ENCODE measurements at regions not wholly inside any gene's neighbourhood (a gene's known extent, or its start where the extent isn't known, plus 50 kb on each side); places are given as distances from the start of the nearest gene placed in this dataset.

DNA sequence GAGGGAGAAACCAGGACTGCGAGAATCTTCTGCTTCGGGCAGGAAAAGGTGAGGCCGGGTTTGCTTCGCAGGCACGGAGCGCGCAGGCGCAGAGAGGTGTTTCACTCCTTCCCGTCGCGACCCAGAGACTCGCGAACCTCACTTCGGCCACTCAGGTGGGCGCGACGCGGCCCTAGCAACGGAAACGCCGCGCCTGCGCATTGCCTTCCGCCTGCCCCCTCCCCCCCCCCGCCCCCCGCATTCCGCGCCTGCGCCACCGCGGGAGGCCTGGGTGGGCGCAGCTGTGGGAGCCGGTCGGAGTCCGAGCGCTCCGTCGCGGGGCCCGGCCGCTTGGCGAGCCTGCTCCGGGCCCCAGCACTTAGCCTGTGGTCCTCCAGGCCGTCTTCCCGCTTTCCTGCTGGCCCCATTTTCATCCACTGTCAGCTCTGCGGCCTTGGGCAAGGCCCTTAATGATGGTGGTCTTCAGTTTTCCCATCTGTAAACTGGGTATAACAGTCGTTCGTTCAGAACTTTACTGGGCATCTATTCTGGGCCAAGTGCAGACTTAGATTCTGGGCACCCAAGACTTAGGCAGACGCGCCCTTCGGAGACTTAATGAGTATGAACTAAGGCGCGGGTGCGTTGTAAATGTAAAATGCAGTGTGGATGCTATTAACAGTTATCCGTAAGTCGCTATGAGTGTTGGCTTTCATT lies 62.1 kb upstream of the ACKR3 start:
- H3K4me3 Mint-ChIP-seq, result peak overlapping the region; percentile 80
- DNase-seq (ENCODE audit: low spot score in 2 of 2, unreplicated experiment in 2 of 2), result peak; percentile 80 to 87

DNA sequence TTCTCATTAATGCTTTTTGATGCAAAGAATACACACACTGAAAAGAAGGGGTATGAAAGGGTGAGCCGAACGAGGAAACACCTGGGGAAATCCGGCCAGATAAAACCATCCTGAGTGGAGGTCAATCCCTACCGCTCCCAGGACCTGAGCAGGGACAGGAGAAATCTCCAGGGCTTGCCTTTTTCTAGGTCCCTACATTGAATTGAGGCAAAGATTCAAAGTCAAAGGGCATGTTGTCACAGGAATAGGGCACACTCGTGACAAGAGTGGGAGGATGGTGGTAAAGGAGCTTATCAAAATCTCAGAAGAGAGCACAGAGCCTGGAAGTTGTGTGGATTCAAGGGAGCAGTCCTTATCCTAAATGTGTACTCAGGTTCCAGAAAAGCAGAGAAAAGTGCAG lies 61.2 kb upstream of the ACKR3 start:
- H3K27ac Mint-ChIP-seq, result peak overlapping the region; percentile 61
- peak overlapping the region; percentile 39 for H3K4me3 Mint-ChIP-seq
- DNase-seq (ENCODE audit: low spot score in 2 of 2, unreplicated experiment in 2 of 2), result no peak
- peaks cover 34% of the 10 kb centered on the region for H3K4me1 Mint-ChIP-seq
- peaks cover 12% of the 10 kb centered on the region for H3K36me3 Mint-ChIP-seq
- TF ChIP-seq, protein P1, sequence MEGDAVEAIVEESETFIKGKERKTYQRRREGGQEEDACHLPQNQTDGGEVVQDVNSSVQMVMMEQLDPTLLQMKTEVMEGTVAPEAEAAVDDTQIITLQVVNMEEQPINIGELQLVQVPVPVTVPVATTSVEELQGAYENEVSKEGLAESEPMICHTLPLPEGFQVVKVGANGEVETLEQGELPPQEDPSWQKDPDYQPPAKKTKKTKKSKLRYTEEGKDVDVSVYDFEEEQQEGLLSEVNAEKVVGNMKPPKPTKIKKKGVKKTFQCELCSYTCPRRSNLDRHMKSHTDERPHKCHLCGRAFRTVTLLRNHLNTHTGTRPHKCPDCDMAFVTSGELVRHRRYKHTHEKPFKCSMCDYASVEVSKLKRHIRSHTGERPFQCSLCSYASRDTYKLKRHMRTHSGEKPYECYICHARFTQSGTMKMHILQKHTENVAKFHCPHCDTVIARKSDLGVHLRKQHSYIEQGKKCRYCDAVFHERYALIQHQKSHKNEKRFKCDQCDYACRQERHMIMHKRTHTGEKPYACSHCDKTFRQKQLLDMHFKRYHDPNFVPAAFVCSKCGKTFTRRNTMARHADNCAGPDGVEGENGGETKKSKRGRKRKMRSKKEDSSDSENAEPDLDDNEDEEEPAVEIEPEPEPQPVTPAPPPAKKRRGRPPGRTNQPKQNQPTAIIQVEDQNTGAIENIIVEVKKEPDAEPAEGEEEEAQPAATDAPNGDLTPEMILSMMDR (IDR thresholded peaks at IDR 0.05; ENCODE audit: unreplicated experiment), result no peak
- no peaks in the 10 kb centered on the region for H3K9me3 Mint-ChIP-seq
- no peaks in the 10 kb centered on the region for H3K27me3 Mint-ChIP-seq (ENCODE audit: low read depth)

More for the DNA sequence above, 62.1 kb upstream of the ACKR3 start:
- no peaks in the 10 kb centered on the region for H3K27me3 Mint-ChIP-seq (ENCODE audit: low read depth)
- H3K4me1 Mint-ChIP-seq, result peaks cover 34% of the 10 kb centered on the region
- peaks cover 12% of the 10 kb centered on the region for H3K36me3 Mint-ChIP-seq
- TF ChIP-seq, protein P1 (IDR thresholded peaks at IDR 0.05; ENCODE audit: unreplicated experiment), result no peak
- no peaks in the 10 kb centered on the region for H3K9me3 Mint-ChIP-seq
- peak overlapping the region; percentile 70 for H3K27ac Mint-ChIP-seq

DNA sequence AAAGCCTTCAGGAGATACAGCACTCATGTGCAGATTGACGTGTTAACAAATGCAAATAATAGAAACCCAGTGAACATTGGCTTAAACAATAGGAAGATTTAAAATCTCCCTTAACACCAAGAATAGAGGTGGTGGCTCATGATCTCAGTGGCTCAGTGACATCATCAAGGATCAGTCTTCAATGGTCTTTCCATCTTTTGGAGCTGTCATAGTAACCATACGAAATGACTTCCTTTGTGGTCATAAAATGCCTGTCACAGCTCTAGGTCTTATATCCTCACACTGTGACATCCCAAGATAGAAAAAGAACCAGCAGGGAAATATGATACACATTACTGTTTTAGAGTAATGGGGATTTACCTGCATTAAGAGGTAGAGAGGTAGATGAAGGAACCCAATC lies 59.6 kb upstream of the ACKR3 start:
- Mint-ChIP-seq H3K36me3 (no peaks in the 10 kb centered on the region), H3K4me1 (peaks cover 30% of the 10 kb centered on the region), H3K27ac (no peak overlapping the region), H3K27me3 (ENCODE audit: low read depth) (no peaks in the 10 kb centered on the region), H3K4me3 (no peak overlapping the region), H3K9me3 (no peaks in the 10 kb centered on the region)
- TF ChIP-seq, protein P1 (IDR thresholded peaks at IDR 0.05; ENCODE audit: unreplicated experiment), result no peak
- DNase-seq (ENCODE audit: low spot score in 2 of 2, unreplicated experiment in 2 of 2), result no peak

DNA sequence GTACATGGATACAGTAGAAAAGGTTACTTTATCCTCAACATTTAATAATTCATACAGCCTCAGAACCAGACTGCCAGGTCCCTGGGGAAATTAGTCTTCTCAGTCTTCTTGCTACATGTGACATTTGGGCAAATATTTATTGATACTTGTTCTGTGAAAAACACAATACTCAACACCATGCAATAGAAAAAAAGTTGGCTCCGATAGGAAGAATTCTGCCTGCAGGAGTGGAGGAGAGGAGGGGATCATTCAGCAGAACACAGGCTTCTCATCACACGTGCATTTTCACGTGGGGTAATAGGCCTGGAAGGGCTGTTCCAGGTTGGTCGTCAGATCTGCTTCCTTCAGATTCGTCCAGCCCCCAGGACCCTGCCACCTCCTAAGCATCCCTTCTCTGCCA lies 58.4 kb upstream of the ACKR3 start:
- Mint-ChIP-seq H3K4me1 (peaks cover 18% of the 10 kb centered on the region), H3K4me3 (no peak overlapping the region), H3K27ac (no peak overlapping the region), H3K27me3 (ENCODE audit: low read depth) (no peaks in the 10 kb centered on the region), H3K36me3 (no peaks in the 10 kb centered on the region), H3K9me3 (no peaks in the 10 kb centered on the region)
- DNase-seq (ENCODE audit: low spot score in 2 of 2, unreplicated experiment in 2 of 2), result no peak
- TF ChIP-seq, protein P1 (IDR thresholded peaks at IDR 0.05; ENCODE audit: unreplicated experiment), result no peak

DNA sequence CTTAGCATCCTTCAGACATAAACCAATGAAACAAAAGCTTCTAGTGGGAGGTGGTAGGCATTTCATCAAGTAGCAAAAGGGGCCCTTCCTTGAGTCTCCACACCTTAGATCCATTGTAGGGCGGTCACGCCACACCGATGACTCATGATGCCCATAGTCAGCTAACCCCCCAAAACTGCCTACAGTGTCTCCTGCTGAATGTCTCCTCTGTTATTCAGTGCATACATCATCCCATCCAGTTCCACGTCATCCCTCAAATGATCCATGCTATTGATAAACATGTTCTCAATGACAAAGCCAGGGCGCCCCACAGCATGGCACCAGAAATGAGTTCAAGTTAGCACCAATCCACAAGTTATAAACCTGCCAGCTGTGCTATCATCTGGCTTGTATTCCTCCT lies 57.4 kb upstream of the ACKR3 start:
- TF ChIP-seq, protein P1 (IDR thresholded peaks at IDR 0.05; ENCODE audit: unreplicated experiment), result no peak
- no peak for DNase-seq (ENCODE audit: low spot score in 2 of 2, unreplicated experiment in 2 of 2)
- H3K36me3 Mint-ChIP-seq, result no peaks in the 10 kb centered on the region
- peaks cover 9% of the 10 kb centered on the region for H3K4me1 Mint-ChIP-seq
- H3K27ac Mint-ChIP-seq, result peak overlapping the region; percentile 49
- H3K9me3 Mint-ChIP-seq, result no peaks in the 10 kb centered on the region
- no peaks in the 10 kb centered on the region for H3K27me3 Mint-ChIP-seq (ENCODE audit: low read depth)
- H3K4me3 Mint-ChIP-seq, result no peak overlapping the region
